HepG2 (cell line): ENCODE measurements at regions not wholly inside any gene's neighbourhood (a gene's known extent, or its start where the extent isn't known, plus 50 kb on each side); places are given as distances from the start of the nearest gene placed in this dataset.
A peak's percentile ranks its signal among the peaks of the same experiment; 100 is the strongest.

Source experiments
- ATF7 ChIP-seq, 2 experiments: fragments of 450-650 bp in 1 of 2; sonication (generic) in 1 of 2; formaldehyde crosslinking in 1 of 2; IDR thresholded peaks; 2 replicates each; pipeline versions ENCODE4 v1.4.0 to v1.6.1; 2016 to 2020; ENCODE audit warnings: antibody characterized with exemption in 1 of 2, mild to moderate bottlenecking in 1 of 2, missing genetic modification reagents in 1 of 2
- BORCS8-MEF2B ChIP-seq: sonication (generic); formaldehyde crosslinking; IDR thresholded peaks from 2 replicates; pipeline ENCODE4 v1.8.0; 2022; ENCODE audit warnings: mild to moderate bottlenecking, missing genetic modification reagents
- BRD4 ChIP-seq: sonication (generic); formaldehyde crosslinking; IDR thresholded peaks from 2 replicates; pipeline ENCODE4 v1.4.0; 2020; ENCODE audit warnings: missing genetic modification reagents
- EHMT2 ChIP-seq: fragments of 200-600 bp; sonication (generic); IDR thresholded peaks from 2 replicates; pipeline ENCODE4 v1.7.0; 2017; ENCODE audit warnings: antibody characterized with exemption, low read depth, low read length, borderline replicate concordance
- GTF3A ChIP-seq: sonication (generic); formaldehyde crosslinking; conservative IDR thresholded peaks from 2 replicates; pipeline ENCODE4 v1.4.0; 2020; ENCODE audit warnings: mild to moderate bottlenecking, missing genetic modification reagents
- GZF1 ChIP-seq: sonication (generic); formaldehyde crosslinking; IDR thresholded peaks from 2 replicates; pipeline ENCODE4 v1.5.1; 2020; ENCODE audit warnings: mild to moderate bottlenecking, missing genetic modification reagents
- HDAC2 ChIP-seq: sonication (generic); formaldehyde crosslinking; IDR thresholded peaks from 2 replicates; pipeline ENCODE4 v1.4.0; 2020; ENCODE audit warnings: missing genetic modification reagents
- HIVEP1 ChIP-seq: sonication (generic); formaldehyde crosslinking; IDR thresholded peaks from 2 replicates; pipeline ENCODE4 v1.4.0; 2020; ENCODE audit warnings: mild to moderate bottlenecking, missing genetic modification reagents
- HOXA5 ChIP-seq: sonication (generic); formaldehyde crosslinking; IDR thresholded peaks from 2 replicates; pipeline ENCODE4 v1.4.0; 2020; ENCODE audit warnings: missing genetic modification reagents
- KDM2A ChIP-seq: sonication (generic); formaldehyde crosslinking; IDR thresholded peaks from 2 replicates; pipeline ENCODE4 v1.4.0; 2020; ENCODE audit warnings: low read depth, missing genetic modification reagents, borderline replicate concordance
- KLF9 ChIP-seq: IDR thresholded peaks from 2 replicates; pipeline ENCODE4 v1.6.1; 2016; ENCODE audit warnings: low read depth
- MBNL3 ChIP-seq: fragments of 250-450 bp; sonication (Bioruptor Pico); conservative IDR thresholded peaks from 2 replicates; pipeline ENCODE4 v1.8.0; 2022; ENCODE audit warnings: mild to moderate bottlenecking, inconsistent platforms
- SMAD1 ChIP-seq: sonication (generic); formaldehyde crosslinking; IDR thresholded peaks from 2 replicates; pipeline ENCODE4 v1.4.0; 2020; ENCODE audit warnings: missing genetic modification reagents, low read depth, mild to moderate bottlenecking, borderline replicate concordance
- SSRP1 ChIP-seq: IDR thresholded peaks from 2 replicates; pipeline ENCODE4 v1.6.1; 2016; ENCODE audit warnings: control low read depth
- ZFP62 ChIP-seq: sonication (generic); formaldehyde crosslinking; IDR thresholded peaks from 2 replicates; pipeline ENCODE4 v1.4.0; 2020; ENCODE audit warnings: missing genetic modification reagents
- ZMAT3 ChIP-seq: sonication (generic); formaldehyde crosslinking; conservative IDR thresholded peaks from 2 replicates; pipeline ENCODE4 v1.7.0; 2021; ENCODE audit warnings: missing genetic modification reagents
- ZNF569 ChIP-seq: sonication (generic); formaldehyde crosslinking; IDR thresholded peaks from 2 replicates; pipeline ENCODE4 v1.5.0; 2020; ENCODE audit warnings: mild to moderate bottlenecking, missing genetic modification reagents, moderate library complexity, borderline replicate concordance
- ZNF615 ChIP-seq: sonication (generic); formaldehyde crosslinking; IDR thresholded peaks from 2 replicates; pipeline ENCODE4 v1.5.0; 2020; ENCODE audit warnings: mild to moderate bottlenecking, missing genetic modification reagents, borderline replicate concordance
- ZNF777 ChIP-seq: sonication (generic); formaldehyde crosslinking; IDR thresholded peaks from 2 replicates; pipeline ENCODE4 v1.4.0; 2020; ENCODE audit warnings: missing genetic modification reagents
- ZNF839 ChIP-seq: sonication (generic); formaldehyde crosslinking; IDR thresholded peaks from 2 replicates; pipeline ENCODE4 v1.4.0; 2020; ENCODE audit warnings: missing genetic modification reagents, mild to moderate bottlenecking, borderline replicate concordance
- ZSCAN31 ChIP-seq: sonication (generic); formaldehyde crosslinking; IDR thresholded peaks from 2 replicates; pipeline ENCODE4 v1.5.0; 2020; ENCODE audit warnings: low read depth, mild to moderate bottlenecking, missing genetic modification reagents
- ZSCAN9 ChIP-seq: IDR thresholded peaks from 2 replicates; pipeline ENCODE4 v1.6.1; 2016; ENCODE audit warnings: borderline replicate concordance
- TF ChIP-seq, protein P1 (sequence below): sonication (generic); formaldehyde crosslinking; IDR thresholded peaks from 2 replicates; pipeline ENCODE4 v1.4.0; 2020; ENCODE audit warnings: missing genetic modification reagents
- TF ChIP-seq, protein P2 (sequence below): sonication (generic); formaldehyde crosslinking; IDR thresholded peaks from 2 replicates; pipeline ENCODE4 v1.8.1; 2023; ENCODE audit warnings: mild to moderate bottlenecking, missing genetic modification reagents, borderline replicate concordance
- TF ChIP-seq, protein P3 (sequence below): sonication (generic); formaldehyde crosslinking; IDR thresholded peaks from 2 replicates; pipeline ENCODE4 v1.4.0; 2020; ENCODE audit warnings: low read depth, mild to moderate bottlenecking, missing genetic modification reagents

DNA sequence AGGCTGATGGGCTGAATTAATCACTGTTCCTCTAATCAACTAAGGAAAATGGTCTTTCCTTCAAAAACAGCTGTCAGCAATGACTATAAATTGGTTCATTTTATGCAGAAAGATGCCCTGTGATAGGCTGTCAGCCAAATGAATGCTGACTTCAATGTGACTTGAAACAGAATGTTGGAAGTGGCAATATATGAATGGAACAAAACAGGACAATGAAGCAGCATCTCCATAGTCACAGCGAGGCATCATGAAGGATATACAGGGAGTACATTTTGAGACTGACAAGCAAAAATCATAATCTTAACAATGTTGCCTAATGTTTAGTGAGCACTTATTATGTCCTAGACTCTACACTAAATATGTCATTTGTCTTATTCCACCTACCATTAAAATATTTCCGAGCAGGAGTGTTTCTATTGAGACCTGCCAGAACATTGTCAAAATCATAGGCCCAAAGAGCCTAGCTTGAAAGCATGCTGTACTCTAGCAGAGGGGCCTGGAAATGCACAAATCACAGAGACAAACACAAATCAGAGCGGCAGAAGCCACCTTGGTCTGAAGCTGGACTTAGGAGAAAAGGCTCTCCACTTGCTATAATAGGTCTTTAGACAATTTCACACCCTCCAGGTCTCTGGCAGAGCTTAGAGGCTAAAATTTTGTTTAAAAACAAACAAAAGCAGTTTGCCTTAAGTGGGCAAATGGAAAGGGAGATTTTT is 63.3 kb downstream of the FAM50B start (continued):
- TF ChIP-seq EHMT2 (0 out of 2 replicates have a peak, but pooled peaks have one; percentile 20), KLF9 (CRISPR knock-in tag) (peak; percentile 19; the same call in 1 of the 2 replicates), ZFP62 (CRISPR knock-in tag) (no peak), GZF1 (CRISPR knock-in tag) (0 out of 2 replicates have a peak, but pooled peaks have one; percentile 61), ZNF777 (CRISPR knock-in tag) (0 out of 2 replicates have a peak, but pooled peaks have one; percentile 27), HOXA5 (CRISPR knock-in tag) (no peak), BORCS8-MEF2B (CRISPR knock-in tag) (no peak), ZNF615 (0 out of 2 replicates have a peak, but pooled peaks have one; percentile 7), ZMAT3 (no peak), ZNF839 (CRISPR knock-in tag) (no peak), MBNL3 (no peak), HIVEP1 (CRISPR knock-in tag) (no peak), ZNF569 (no peak), SSRP1 (no peak), GTF3A (CRISPR knock-in tag) (no peak; the same call in 1 of the 2 replicates), HDAC2 (CRISPR knock-in tag) (no peak), BRD4 (CRISPR knock-in tag) (peak; percentile 48; the same call in 1 of the 2 replicates), ATF7 (IDR thresholded peaks at IDR 0.05) (no peak), ATF7 (CRISPR knock-in tag; IDR thresholded peaks at IDR 0.05) (no peak), ZSCAN9 (CRISPR knock-in tag) (no peak), KDM2A (CRISPR knock-in tag) (no peak), SMAD1 (CRISPR knock-in tag) (no peak), ZSCAN31 (CRISPR knock-in tag) (no peak)
- TF ChIP-seq, protein P1, sequence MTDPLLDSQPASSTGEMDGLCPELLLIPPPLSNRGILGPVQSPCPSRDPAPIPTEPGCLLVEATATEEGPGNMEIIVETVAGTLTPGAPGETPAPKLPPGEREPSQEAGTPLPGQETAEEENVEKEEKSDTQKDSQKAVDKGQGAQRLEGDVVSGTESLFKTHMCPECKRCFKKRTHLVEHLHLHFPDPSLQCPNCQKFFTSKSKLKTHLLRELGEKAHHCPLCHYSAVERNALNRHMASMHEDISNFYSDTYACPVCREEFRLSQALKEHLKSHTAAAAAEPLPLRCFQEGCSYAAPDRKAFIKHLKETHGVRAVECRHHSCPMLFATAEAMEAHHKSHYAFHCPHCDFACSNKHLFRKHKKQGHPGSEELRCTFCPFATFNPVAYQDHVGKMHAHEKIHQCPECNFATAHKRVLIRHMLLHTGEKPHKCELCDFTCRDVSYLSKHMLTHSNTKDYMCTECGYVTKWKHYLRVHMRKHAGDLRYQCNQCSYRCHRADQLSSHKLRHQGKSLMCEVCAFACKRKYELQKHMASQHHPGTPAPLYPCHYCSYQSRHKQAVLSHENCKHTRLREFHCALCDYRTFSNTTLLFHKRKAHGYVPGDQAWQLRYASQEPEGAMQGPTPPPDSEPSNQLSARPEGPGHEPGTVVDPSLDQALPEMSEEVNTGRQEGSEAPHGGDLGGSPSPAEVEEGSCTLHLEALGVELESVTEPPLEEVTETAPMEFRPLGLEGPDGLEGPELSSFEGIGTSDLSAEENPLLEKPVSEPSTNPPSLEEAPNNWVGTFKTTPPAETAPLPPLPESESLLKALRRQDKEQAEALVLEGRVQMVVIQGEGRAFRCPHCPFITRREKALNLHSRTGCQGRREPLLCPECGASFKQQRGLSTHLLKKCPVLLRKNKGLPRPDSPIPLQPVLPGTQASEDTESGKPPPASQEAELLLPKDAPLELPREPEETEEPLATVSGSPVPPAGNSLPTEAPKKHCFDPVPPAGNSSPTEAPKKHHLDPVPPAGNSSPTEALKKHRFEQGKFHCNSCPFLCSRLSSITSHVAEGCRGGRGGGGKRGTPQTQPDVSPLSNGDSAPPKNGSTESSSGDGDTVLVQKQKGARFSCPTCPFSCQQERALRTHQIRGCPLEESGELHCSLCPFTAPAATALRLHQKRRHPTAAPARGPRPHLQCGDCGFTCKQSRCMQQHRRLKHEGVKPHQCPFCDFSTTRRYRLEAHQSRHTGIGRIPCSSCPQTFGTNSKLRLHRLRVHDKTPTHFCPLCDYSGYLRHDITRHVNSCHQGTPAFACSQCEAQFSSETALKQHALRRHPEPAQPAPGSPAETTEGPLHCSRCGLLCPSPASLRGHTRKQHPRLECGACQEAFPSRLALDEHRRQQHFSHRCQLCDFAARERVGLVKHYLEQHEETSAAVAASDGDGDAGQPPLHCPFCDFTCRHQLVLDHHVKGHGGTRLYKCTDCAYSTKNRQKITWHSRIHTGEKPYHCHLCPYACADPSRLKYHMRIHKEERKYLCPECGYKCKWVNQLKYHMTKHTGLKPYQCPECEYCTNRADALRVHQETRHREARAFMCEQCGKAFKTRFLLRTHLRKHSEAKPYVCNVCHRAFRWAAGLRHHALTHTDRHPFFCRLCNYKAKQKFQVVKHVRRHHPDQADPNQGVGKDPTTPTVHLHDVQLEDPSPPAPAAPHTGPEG (CRISPR knock-in tag), result 0 out of 2 replicates have a peak, but pooled peaks have one; percentile 49
- TF ChIP-seq, protein P2, sequence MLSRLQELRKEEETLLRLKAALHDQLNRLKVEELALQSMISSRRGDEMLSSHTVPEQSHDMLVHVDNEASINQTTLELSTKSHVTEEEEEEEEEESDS (CRISPR knock-in tag), result 0 out of 2 replicates have a peak, but pooled peaks have one; percentile 15
- TF ChIP-seq, protein P3, sequence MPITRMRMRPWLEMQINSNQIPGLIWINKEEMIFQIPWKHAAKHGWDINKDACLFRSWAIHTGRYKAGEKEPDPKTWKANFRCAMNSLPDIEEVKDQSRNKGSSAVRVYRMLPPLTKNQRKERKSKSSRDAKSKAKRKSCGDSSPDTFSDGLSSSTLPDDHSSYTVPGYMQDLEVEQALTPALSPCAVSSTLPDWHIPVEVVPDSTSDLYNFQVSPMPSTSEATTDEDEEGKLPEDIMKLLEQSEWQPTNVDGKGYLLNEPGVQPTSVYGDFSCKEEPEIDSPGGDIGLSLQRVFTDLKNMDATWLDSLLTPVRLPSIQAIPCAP, result no peak
